HG03354 (cell line): ENCODE measurements at regions not wholly inside any gene's neighbourhood (a gene's known extent, or its start where the extent isn't known, plus 50 kb on each side); places are given as distances from the start of the nearest gene placed in this dataset.
"Not testable (repeated sequence)": the region's sequence is repeated elsewhere in the genome, so short reads cannot be mapped to it uniquely, and the experiment has no call there.

ENCODE experiments used
- ATAC-seq: cut with Tn5 transposase; IDR thresholded peaks from one replicate; pipeline ENCODE4 v1.9.1; 2021; ENCODE audit warnings: mild to moderate bottlenecking; ENCODE audit not compliant: unreplicated experiment, poor library complexity, severe bottlenecking

GRCh38 chr3:69688400-69688799 lies 50.9 kb upstream of the MITF start:
- ATAC-seq: no peak

DNA sequence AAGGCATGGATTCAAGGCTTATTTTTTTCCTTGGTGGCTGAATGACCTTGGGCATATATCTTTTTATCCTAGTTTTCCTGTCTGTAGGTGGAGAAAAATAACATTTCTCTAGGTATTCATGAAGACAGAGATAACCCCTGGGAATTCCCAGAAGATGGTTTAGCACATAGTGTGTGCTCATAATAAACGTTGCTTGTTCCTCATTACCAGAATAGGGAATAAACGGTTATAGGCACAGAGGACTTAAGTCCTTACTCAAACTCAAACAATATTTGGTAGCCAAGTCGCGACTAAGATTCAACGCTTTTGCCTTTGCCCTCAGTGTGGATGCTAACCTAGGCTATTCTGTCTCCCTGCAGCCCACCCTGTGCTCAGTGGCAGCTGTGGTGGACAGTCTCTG lies 51.6 kb upstream of the MITF start:
- ATAC-seq: no peak

DNA sequence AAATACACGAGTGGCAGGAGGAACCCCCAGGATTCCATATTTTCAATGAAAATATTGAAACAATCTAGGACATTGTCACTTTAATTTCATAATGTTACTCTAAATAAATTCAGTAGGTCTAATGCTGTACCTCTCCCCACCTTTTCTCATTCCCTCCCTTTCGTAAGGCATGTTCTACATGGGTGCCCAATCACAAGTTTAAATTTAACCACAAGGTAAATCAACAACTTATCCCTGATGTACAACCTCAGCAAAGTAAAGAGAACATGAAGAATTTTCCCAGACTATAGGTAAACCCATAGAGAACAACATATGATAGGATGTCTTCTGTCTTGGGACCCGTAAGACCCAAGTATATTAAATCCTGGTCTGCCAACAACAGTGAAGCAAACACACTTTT lies 53.2 kb upstream of the MITF start:
- ATAC-seq: no peak

GRCh38 chr3:69684309-69684961 lies 54.8 kb upstream of the MITF start:
- ATAC-seq: no peak

- no peak for ATAC-seq
Observed at GRCh38 chr3:69683082-69683806, 56.0 kb upstream of the MITF start.

DNA sequence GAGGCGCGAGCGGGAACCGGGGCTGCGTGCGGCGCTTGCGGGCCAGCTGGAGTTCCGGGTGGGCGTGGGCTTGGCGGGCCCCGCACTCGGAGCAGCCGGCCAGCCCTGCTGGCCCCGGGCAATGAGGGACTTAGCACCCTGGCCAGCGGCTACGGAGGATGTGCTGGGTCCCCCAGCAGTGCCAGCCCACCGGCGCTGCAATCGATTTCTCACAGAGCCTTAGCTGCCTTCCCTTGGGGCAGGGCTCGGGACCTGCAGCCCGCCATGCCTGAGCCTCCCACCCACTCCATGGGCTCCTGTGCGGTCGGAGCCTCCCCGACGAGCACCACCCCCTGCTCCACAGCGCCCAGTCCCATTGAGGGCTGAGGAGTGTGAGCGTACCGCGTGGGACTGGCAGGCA lies 61.8 kb upstream of the MITF start:
- not testable (repeated sequence) for ATAC-seq

- ATAC-seq: no peak
Observed at GRCh38 chr3:69675786-69676530, 63.3 kb upstream of the MITF start.

GRCh38 chr3:69674752-69675151 lies 64.5 kb upstream of the MITF start:
- ATAC-seq: no peak

DNA sequence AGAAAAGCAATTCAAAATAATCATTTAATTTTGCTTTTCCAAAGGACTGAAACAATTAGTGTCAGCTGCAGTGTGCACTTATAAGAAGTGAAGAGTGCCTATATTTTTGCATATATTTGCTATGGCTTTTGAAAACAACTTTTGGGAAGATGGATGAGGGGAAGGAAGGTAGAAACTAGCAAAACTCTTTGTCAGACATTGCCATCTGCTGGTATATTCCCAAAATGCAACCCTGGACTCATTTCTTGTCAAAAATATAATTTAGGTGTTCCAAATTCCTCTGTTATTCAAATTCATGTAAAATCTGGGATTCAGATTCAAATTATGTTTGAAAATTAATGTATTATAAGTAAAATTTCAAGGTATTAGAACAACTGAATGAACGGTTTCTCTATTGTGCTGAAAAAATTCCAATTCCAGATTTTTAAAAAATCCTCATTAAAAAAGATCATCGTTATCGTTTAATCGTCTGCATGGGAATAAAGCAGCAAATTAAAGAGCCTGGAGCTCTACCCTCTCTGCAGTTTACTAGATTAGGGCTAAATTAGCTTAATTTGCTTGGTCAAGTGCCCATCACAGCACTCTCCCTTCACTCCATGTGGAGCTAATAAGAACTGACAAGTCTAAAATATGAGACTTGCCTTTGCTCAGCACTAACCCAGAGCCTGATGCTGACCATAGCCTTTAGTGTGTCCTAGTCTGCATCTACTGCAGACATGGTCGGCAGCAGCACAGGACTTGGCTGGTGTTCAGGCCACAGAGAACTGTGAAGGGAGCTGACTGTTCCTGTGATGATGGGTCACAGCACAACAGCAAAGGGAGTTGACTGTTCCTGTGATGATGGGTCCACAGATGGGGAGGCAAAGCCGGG lies 67.9 kb upstream of the MITF start:
- ATAC-seq: no peak

DNA sequence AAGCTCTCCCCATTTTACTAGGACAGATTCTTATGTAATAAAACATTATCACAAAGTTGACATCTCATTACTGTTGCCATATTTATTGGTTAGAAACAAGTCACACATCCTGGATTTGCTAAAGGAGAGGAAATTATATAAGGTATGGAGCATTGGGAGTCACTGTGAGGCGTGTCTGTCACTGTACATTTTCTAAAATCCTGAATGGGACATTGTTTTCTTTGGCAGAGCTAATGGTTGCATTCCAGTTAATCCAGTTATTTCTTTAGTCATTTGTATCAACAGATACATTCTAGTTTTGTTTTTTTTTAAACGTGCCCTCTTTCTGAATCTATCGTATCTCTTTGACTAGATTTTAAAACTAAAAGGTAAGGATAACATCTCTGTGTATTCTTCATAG lies 70.2 kb upstream of the MITF start:
- no peak for ATAC-seq

DNA sequence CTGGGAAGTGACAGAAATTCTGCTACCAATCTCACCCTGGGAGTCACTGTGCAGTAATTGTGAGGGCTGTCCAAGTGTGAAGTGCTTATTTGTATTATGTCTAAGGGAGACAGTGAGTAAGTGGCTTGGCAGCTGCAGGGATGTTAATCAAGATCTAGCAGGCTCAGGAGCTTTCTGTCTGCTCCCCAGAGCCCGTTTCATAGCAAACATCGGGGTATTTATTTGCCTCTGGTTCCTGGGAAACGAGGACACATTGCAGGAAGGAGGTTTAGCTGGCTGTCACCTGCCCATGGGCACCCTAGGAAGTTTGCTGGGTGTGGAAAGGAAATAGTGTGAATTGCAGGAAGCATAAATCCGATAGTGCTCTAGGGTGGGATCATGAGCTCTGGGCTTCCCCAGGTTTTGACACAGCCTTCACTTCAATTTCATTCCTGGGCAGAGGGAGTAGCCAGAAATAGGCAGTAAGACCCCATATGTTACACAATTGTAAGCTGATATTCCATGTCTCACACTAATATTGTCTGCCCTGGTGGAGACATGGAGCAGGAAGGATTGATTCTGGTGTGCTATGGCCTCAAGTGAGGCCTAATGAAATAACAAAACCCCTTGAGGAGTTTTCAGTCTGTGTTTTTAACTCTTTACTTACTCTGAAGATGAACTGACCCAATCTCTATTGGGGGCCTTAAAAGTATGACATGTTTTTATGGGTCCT lies 74.1 kb upstream of the MITF start:
- no peak for ATAC-seq

DNA sequence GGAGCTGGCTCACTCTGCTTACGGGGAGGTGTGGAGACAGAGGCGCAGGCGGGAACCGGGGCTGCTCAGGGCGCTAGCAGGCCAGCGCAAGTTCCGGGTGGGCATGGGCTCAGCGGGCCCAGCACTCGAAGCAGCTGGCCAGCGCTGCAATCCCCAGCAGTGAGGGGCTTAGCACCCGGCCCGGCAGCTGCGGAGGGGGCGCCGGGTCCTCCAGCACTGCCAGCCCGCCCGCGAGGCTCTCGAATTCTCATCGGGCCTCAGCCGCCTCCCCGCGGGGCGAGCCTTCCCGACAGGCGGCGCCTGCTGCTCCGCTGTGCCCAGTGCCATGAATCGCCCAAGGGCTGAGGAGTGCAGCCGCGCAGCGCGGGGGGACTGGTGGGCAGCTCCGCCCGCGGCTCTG lies 78.6 kb upstream of the MITF start:
- no peak for ATAC-seq

- no peak for ATAC-seq
Observed at GRCh38 chr3:69659180-69659910, 79.9 kb upstream of the MITF start.

DNA sequence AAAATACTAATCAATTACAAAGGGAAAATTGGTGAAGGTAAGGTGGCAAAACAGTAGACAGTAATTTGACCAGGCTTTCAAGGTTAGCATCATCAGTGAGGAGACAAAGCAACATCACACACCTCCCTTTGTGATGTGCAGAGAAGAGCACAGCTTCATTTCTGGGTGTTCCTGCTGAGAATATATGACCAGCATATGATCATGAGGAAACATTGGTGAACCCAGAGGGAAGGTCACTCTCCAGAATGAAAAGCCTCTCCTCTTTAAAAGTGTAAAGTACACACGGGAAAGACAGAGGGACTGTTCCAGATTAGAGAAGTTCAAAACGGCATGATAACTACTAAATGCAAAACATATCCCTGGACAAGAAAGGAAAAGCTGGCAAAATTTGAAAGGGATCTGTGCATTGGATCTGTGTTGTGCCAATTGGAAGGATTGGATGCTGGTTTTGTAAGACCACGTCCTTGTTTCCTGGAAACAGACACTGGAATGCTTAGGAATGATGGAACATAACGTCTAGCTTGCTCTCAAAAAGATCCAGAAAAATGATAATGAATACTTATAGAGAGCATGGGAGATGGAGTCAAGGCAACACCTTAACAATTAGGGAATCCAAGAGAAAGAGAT lies 80.6 kb upstream of the MITF start:
- ATAC-seq: no peak

DNA sequence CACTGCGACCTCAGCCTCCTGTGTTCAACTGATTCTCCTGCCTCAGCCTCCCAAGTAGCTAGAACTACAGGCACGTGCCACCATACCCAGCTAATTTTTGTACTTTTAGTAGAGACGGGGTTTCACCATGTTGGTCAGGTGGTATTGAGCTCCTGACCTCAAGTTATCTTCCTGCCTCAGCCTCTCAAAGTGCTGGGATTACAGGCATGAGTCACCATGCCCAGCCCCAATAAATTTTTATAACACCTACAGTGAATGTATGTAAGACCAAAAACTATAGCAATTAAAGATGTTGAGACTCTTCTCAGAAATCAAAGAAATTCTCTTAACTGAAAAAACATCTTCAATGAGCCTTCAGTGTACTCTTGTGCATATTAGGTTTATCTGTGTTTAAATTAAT lies 82.2 kb upstream of the MITF start:
- not testable (repeated sequence) for ATAC-seq

GRCh38 chr3:69651765-69652164 lies 87.5 kb upstream of the MITF start:
- no peak for ATAC-seq

DNA sequence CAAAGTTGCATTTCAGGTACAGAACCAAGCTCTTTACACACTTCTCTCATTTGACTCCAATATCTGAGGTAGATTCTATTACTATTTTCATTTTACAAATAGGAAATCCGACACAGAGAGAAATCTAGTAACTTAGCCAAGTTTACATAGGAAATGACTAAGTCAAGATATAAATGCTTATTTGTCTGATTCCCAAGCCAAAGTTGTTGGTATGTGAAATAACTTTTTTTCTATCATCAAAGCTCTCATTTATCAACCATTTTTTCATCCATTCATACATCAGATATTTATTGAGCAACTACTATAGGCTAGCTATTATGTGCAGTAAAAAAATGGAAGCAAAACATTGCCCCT lies 89.2 kb upstream of the MITF start:
- no peak for ATAC-seq
